SK-N-SH treated with all-trans-retinoic acid at 6 μM for 48 hours (cell line): ENCODE measurements at regions not wholly inside any gene's neighbourhood (a gene's known extent, or its start where the extent isn't known, plus 50 kb on each side); places are given as distances from the start of the nearest gene placed in this dataset.
"Not testable (repeated sequence)": the region's sequence is repeated elsewhere in the genome, so short reads cannot be mapped to it uniquely, and the experiment has no call there.

Experiments
- ATAC-seq: fragments of 200-7000 bp; cut with Tn5 transposase; 3 replicates; pipeline ENCODE4 v1.9.1; 2020; ENCODE audit warnings: mild to moderate bottlenecking, moderate library complexity
- ARNTL ChIP-seq: fragments of 450-650 bp; formaldehyde crosslinking; IDR thresholded peaks from 2 replicates; pipeline ENCODE4 v1.5.0; 2020; ENCODE audit warnings: low read depth, mild to moderate bottlenecking, moderate library complexity, borderline replicate concordance
- BACH2 ChIP-seq: fragments of 250-450 bp; sonication (Bioruptor Pico); IDR thresholded peaks from 2 replicates; pipeline ENCODE4 v1.9.0; 2021; ENCODE audit warnings: mild to moderate bottlenecking, borderline replicate concordance
- CREB5 ChIP-seq: fragments of 250-450 bp; sonication (Bioruptor Pico); IDR thresholded peaks from 2 replicates; pipeline ENCODE4 v1.5.1; 2020; ENCODE audit warnings: low read depth, mild to moderate bottlenecking, moderate library complexity
- CSDC2 ChIP-seq: fragments of 250-450 bp; sonication (Bioruptor Pico); IDR thresholded peaks from 2 replicates; pipeline ENCODE4 v1.5.0; 2020; ENCODE audit warnings: mild to moderate bottlenecking, moderate library complexity
- CSRNP3 ChIP-seq: fragments of 250-450 bp; sonication (Bioruptor Pico); IDR thresholded peaks from 2 replicates; pipeline ENCODE4 v1.5.1; 2021; ENCODE audit warnings: mild to moderate bottlenecking, moderate library complexity
- ISL1 ChIP-seq: fragments of 250-450 bp; sonication (Bioruptor Pico); IDR thresholded peaks from 2 replicates; pipeline ENCODE4 v2.1.2; 2022; ENCODE audit warnings: mild to moderate bottlenecking, moderate library complexity
- PATZ1 ChIP-seq: fragments of 250-450 bp; sonication (Bioruptor Pico); IDR thresholded peaks from 2 replicates; pipeline ENCODE4 v1.8.0; 2020; ENCODE audit warnings: mild to moderate bottlenecking, moderate library complexity, borderline replicate concordance
- POU6F1 ChIP-seq: fragments of 250-450 bp; sonication (Bioruptor Pico); IDR thresholded peaks from 2 replicates; pipeline ENCODE4 v1.8.0; 2021; ENCODE audit warnings: low read depth, mild to moderate bottlenecking, moderate library complexity, borderline replicate concordance
- PPARA ChIP-seq: fragments of 250-450 bp; sonication (Bioruptor Pico); IDR thresholded peaks from 2 replicates; pipeline ENCODE4 v1.5.0; 2020; ENCODE audit warnings: mild to moderate bottlenecking, borderline replicate concordance
- RARB ChIP-seq: fragments of 250-450 bp; sonication (Bioruptor Pico); IDR thresholded peaks from 2 replicates; pipeline ENCODE4 v1.8.0; 2021; ENCODE audit warnings: mild to moderate bottlenecking, moderate library complexity
- SNAI2 ChIP-seq: fragments of 250-450 bp; sonication (Bioruptor Pico); IDR thresholded peaks from 2 replicates; pipeline ENCODE4 v1.5.0; 2020; ENCODE audit warnings: mild to moderate bottlenecking, moderate library complexity
- TCF4 ChIP-seq: fragments of 250-450 bp; sonication (Bioruptor Pico); IDR thresholded peaks from 2 replicates; pipeline ENCODE4 v1.8.0; 2021; ENCODE audit warnings: mild to moderate bottlenecking, moderate library complexity, borderline replicate concordance
- TOX ChIP-seq: fragments of 250-450 bp; sonication (Bioruptor Pico); IDR thresholded peaks from 2 replicates; pipeline ENCODE4 v1.8.0; 2021; ENCODE audit warnings: mild to moderate bottlenecking, moderate library complexity, borderline replicate concordance
- TSHZ2 ChIP-seq: fragments of 250-450 bp; sonication (Bioruptor Pico); IDR thresholded peaks from 2 replicates; pipeline ENCODE4 v1.5.0; 2020; ENCODE audit warnings: mild to moderate bottlenecking, moderate library complexity
- ZC3H10 ChIP-seq: fragments of 250-450 bp; sonication (Bioruptor Pico); IDR thresholded peaks from 2 replicates; pipeline ENCODE4 v1.5.1; 2021; ENCODE audit warnings: mild to moderate bottlenecking, moderate library complexity
- ZFP3 ChIP-seq: fragments of 250-450 bp; sonication (Bioruptor Pico); IDR thresholded peaks from 2 replicates; pipeline ENCODE4 v1.5.0; 2020; ENCODE audit warnings: mild to moderate bottlenecking, moderate library complexity
- ZFP30 ChIP-seq: fragments of 450-650 bp; formaldehyde crosslinking; IDR thresholded peaks from 2 replicates; pipeline ENCODE4 v1.5.0; 2022; ENCODE audit warnings: mild to moderate bottlenecking, moderate library complexity
- ZNF565 ChIP-seq: fragments of 450-650 bp; formaldehyde crosslinking; conservative IDR thresholded peaks from 2 replicates; pipeline ENCODE4 v1.5.0; 2020; ENCODE audit warnings: low read depth, mild to moderate bottlenecking, moderate library complexity
- ZNF70 ChIP-seq: fragments of 450-650 bp; formaldehyde crosslinking; IDR thresholded peaks from 2 replicates; pipeline ENCODE4 v1.5.0; 2020; ENCODE audit warnings: mild to moderate bottlenecking, moderate library complexity
- ZNF8 ChIP-seq: fragments of 450-650 bp; formaldehyde crosslinking; IDR thresholded peaks from 2 replicates; pipeline ENCODE4 v1.5.0; 2020; ENCODE audit warnings: mild to moderate bottlenecking, moderate library complexity

GRCh38 chr6:102928109-102928508 is 1534.6 kb downstream of the GRIK2 start (continued):
- no peak for TF ChIP-seq POU6F1 (CRISPR knock-in tag)
- no peak for TF ChIP-seq RARB (CRISPR knock-in tag)

GRCh38 chr6:102918161-102918560 is 1524.7 kb downstream of the GRIK2 start:
- no peak for ATAC-seq
- TF ChIP-seq ZFP30 (no peak), ZNF8 (CRISPR knock-in tag) (no peak), CREB5 (CRISPR knock-in tag) (no peak), BACH2 (CRISPR knock-in tag) (no peak), ZNF565 (no peak), CSDC2 (CRISPR knock-in tag) (no peak), CSRNP3 (CRISPR knock-in tag) (no peak), ISL1 (CRISPR knock-in tag) (no peak), PPARA (no peak), TSHZ2 (no peak), ZFP3 (CRISPR knock-in tag) (no peak), PATZ1 (CRISPR knock-in tag) (no peak), ARNTL (no peak), TOX (no peak), SNAI2 (CRISPR knock-in tag) (no peak), ZC3H10 (CRISPR knock-in tag) (no peak)

- no peak for ATAC-seq
- no peak for TF ChIP-seq CSRNP3 (CRISPR knock-in tag)
- TF ChIP-seq TSHZ2 = no peak
- no peak for TF ChIP-seq ZNF70 (CRISPR knock-in tag)
- no peak for TF ChIP-seq TCF4 (CRISPR knock-in tag)
- no peak for TF ChIP-seq PPARA
- TF ChIP-seq SNAI2 (CRISPR knock-in tag) = no peak
- TF ChIP-seq CREB5 (CRISPR knock-in tag) = no peak
- no peak for TF ChIP-seq RARB (CRISPR knock-in tag)
- TF ChIP-seq ZFP3 (CRISPR knock-in tag) = no peak
- no peak for TF ChIP-seq ZNF565
- TF ChIP-seq TOX = no peak
Observed at GRCh38 chr6:102911571-102911970, 1518.1 kb downstream of the GRIK2 start.

- not testable (repeated sequence) for ATAC-seq
Observed at GRCh38 chr6:102910701-102911139, 1517.2 kb downstream of the GRIK2 start.
